ENCODE measurements at regions not wholly inside any gene's neighbourhood (a gene's known extent, or its start where the extent isn't known, plus 50 kb on each side); places are given as distances from the start of the nearest gene placed in this dataset.
A peak's percentile ranks its signal among the peaks of the same experiment; 100 is the strongest.
"Not testable (repeated sequence)": the region's sequence is repeated elsewhere in the genome, so short reads cannot be mapped to it uniquely, and the experiment has no call there.

- no peak overlapping the region for H3K4me3 Mint-ChIP-seq
- no peaks in the 10 kb centered on the region for H3K27me3 Mint-ChIP-seq
- no peaks in the 10 kb centered on the region for H3K36me3 Mint-ChIP-seq
- H3K9me3 Mint-ChIP-seq = no peaks in the 10 kb centered on the region
- H3K4me1 Mint-ChIP-seq (ENCODE audit: low read depth in 2 of 2) = peaks cover 8 to 46% of the 10 kb centered on the region in 2 donors
- H3K27ac Mint-ChIP-seq = peak overlapping the region; percentile 16 to 81
- DNase-seq (ENCODE audit: low spot score) (no peak), ATAC-seq (peak in 1 of 2 donors; percentile 56)
These were observed 82.8 kb downstream of the IGLL1 start for GRCh38 chr22:23497016-23497885.

- Mint-ChIP-seq H3K27me3 (no peaks in the 10 kb centered on the region), H3K36me3 (no peaks in the 10 kb centered on the region), H3K4me3 (no peak overlapping the region), H3K4me1 (ENCODE audit: low read depth in 2 of 2) (peaks cover 8 to 46% of the 10 kb centered on the region in 2 donors), H3K9me3 (no peaks in the 10 kb centered on the region), H3K27ac (peak overlapping the region; percentile 33 to 81)
- no peak for ATAC-seq
- no peak for DNase-seq (ENCODE audit: low spot score)
These were observed 83.7 kb downstream of the IGLL1 start for GRCh38 chr22:23496445-23496833.

- H3K4me3 Mint-ChIP-seq = peak overlapping the region; percentile 56
- peaks cover 8 to 43% of the 10 kb centered on the region in 2 donors for H3K4me1 Mint-ChIP-seq (ENCODE audit: low read depth in 2 of 2)
- H3K27ac Mint-ChIP-seq = peak overlapping the region; percentile 33 to 81
- no peaks in the 10 kb centered on the region for H3K9me3 Mint-ChIP-seq
- ATAC-seq = peak in 1 of 2 donors; percentile 46
- H3K27me3 Mint-ChIP-seq = no peaks in the 10 kb centered on the region
- no peak for DNase-seq (ENCODE audit: low spot score)
- no peaks in the 10 kb centered on the region for H3K36me3 Mint-ChIP-seq
These were observed 84.3 kb downstream of the IGLL1 start for GRCh38 chr22:23495614-23496444.

GRCh38 chr22:23494930-23495266 is 85.2 kb downstream of the IGLL1 start:
- no peaks in the 10 kb centered on the region for H3K27me3 Mint-ChIP-seq
- H3K4me3 Mint-ChIP-seq = no peak overlapping the region
- ATAC-seq (no peak), DNase-seq (ENCODE audit: low spot score) (no peak)
- H3K4me1 Mint-ChIP-seq (ENCODE audit: low read depth in 2 of 2) = peaks cover 8 to 40% of the 10 kb centered on the region in 2 donors
- no peaks in the 10 kb centered on the region for H3K9me3 Mint-ChIP-seq
- no peak overlapping the region for H3K27ac Mint-ChIP-seq
- no peaks in the 10 kb centered on the region for H3K36me3 Mint-ChIP-seq

- DNase-seq (ENCODE audit: low spot score) (no peak), ATAC-seq (peak in 1 of 2 donors; percentile 83)
- Mint-ChIP-seq H3K36me3 (no peaks in the 10 kb centered on the region), H3K4me1 (ENCODE audit: low read depth in 2 of 2) (peaks cover 0 to 4% of the 10 kb centered on the region in 2 donors), H3K27ac (no peak overlapping the region), H3K27me3 (peaks cover 2 to 21% of the 10 kb centered on the region in 2 donors), H3K9me3 (no peaks in the 10 kb centered on the region), H3K4me3 (no peak overlapping the region)
These were observed 94.6 kb downstream of the IGLL1 start for GRCh38 chr22:23485490-23485889.

GRCh38 chr22:23484651-23485050 is 95.4 kb downstream of the IGLL1 start:
- Mint-ChIP-seq H3K4me1 (ENCODE audit: low read depth in 2 of 2) (peaks cover 0 to 4% of the 10 kb centered on the region in 2 donors), H3K27ac (no peak overlapping the region)
- DNase-seq (ENCODE audit: low spot score) = no peak

GRCh38 chr22:23481369-23481768 is 98.7 kb downstream of the IGLL1 start:
- Mint-ChIP-seq H3K27ac (no peak overlapping the region), H3K4me1 (ENCODE audit: low read depth in 2 of 2) (peaks cover 4 to 8% of the 10 kb centered on the region in 2 donors), H3K36me3 (no peaks in the 10 kb centered on the region), H3K9me3 (no peaks in the 10 kb centered on the region), H3K4me3 (no peak overlapping the region), H3K27me3 (peaks cover 9 to 31% of the 10 kb centered on the region in 2 donors)
- ATAC-seq (no peak), DNase-seq (ENCODE audit: low spot score) (no peak)

More at GRCh38 chr22:23484651-23485050, 95.4 kb downstream of the IGLL1 start:
- no peak overlapping the region for H3K4me3 Mint-ChIP-seq
- H3K36me3 Mint-ChIP-seq = no peaks in the 10 kb centered on the region
- ATAC-seq = no peak
- H3K27me3 Mint-ChIP-seq = peaks cover 2 to 21% of the 10 kb centered on the region in 2 donors
- no peaks in the 10 kb centered on the region for H3K9me3 Mint-ChIP-seq

- Mint-ChIP-seq H3K4me3 (no peak overlapping the region), H3K36me3 (no peaks in the 10 kb centered on the region), H3K4me1 (ENCODE audit: low read depth in 2 of 2) (peaks cover 4 to 8% of the 10 kb centered on the region in 2 donors), H3K9me3 (no peaks in the 10 kb centered on the region), H3K27me3 (peaks cover 11 to 25% of the 10 kb centered on the region in 2 donors), H3K27ac (no peak overlapping the region)
- DNase-seq (ENCODE audit: low spot score) (no peak), ATAC-seq (no peak)
These were observed 101.9 kb downstream of the IGLL1 start for GRCh38 chr22:23478175-23478574.

GRCh38 chr22:23474531-23474930 is 105.6 kb downstream of the IGLL1 start:
- not testable (repeated sequence) for H3K4me1 Mint-ChIP-seq (ENCODE audit: low read depth in 2 of 2); H3K36me3 Mint-ChIP-seq; ATAC-seq; DNase-seq (ENCODE audit: low spot score); H3K9me3 Mint-ChIP-seq; H3K4me3 Mint-ChIP-seq; H3K27ac Mint-ChIP-seq
- H3K27me3 Mint-ChIP-seq = peaks cover 9 to 12% of the 10 kb centered on the region in 2 donors

- peaks cover 5% of the 10 kb centered on the region in 2 donors for H3K27me3 Mint-ChIP-seq
- no peak overlapping the region for H3K4me3 Mint-ChIP-seq
- no peak overlapping the region for H3K27ac Mint-ChIP-seq
- no peaks in the 10 kb centered on the region for H3K36me3 Mint-ChIP-seq
- no peaks in the 10 kb centered on the region for H3K9me3 Mint-ChIP-seq
- peaks cover 4 to 8% of the 10 kb centered on the region in 2 donors for H3K4me1 Mint-ChIP-seq (ENCODE audit: low read depth in 2 of 2)
- ATAC-seq (no peak), DNase-seq (ENCODE audit: low spot score) (no peak)
These were observed 106.2 kb downstream of the IGLL1 start for GRCh38 chr22:23473901-23474300.

GRCh38 chr22:23472376-23472775 is 107.7 kb downstream of the IGLL1 start:
- not testable (repeated sequence) for H3K36me3 Mint-ChIP-seq; DNase-seq (ENCODE audit: low spot score); H3K27ac Mint-ChIP-seq; H3K27me3 Mint-ChIP-seq; H3K9me3 Mint-ChIP-seq; H3K4me1 Mint-ChIP-seq (ENCODE audit: low read depth in 2 of 2); ATAC-seq; H3K4me3 Mint-ChIP-seq

GRCh38 chr22:23471698-23472097 is 108.4 kb downstream of the IGLL1 start:
- no peak for DNase-seq (ENCODE audit: low spot score)
- H3K27me3 Mint-ChIP-seq = peaks cover 0 to 2% of the 10 kb centered on the region in 2 donors
- no peaks in the 10 kb centered on the region for H3K36me3 Mint-ChIP-seq
- no peak for ATAC-seq
- no peaks in the 10 kb centered on the region for H3K4me1 Mint-ChIP-seq (ENCODE audit: low read depth in 2 of 2)
- no peak overlapping the region for H3K4me3 Mint-ChIP-seq
- H3K9me3 Mint-ChIP-seq = no peaks in the 10 kb centered on the region
- H3K27ac Mint-ChIP-seq = no peak overlapping the region

GRCh38 chr22:23470811-23471389 is 109.2 kb downstream of the IGLL1 start:
- H3K4me1 Mint-ChIP-seq (ENCODE audit: low read depth in 2 of 2) = no peaks in the 10 kb centered on the region
- no peak overlapping the region for H3K4me3 Mint-ChIP-seq
- no peak for ATAC-seq
- H3K9me3 Mint-ChIP-seq = no peaks in the 10 kb centered on the region
- no peak overlapping the region for H3K27ac Mint-ChIP-seq
- DNase-seq (ENCODE audit: low spot score) = no peak
- H3K27me3 Mint-ChIP-seq = peaks cover 0 to 2% of the 10 kb centered on the region in 2 donors
- H3K36me3 Mint-ChIP-seq = no peaks in the 10 kb centered on the region

All from natural killer cell treated with Interleukin-12 subunit alpha and Interleukin-12 subunit beta and Interleukin-15 and Interleukin-18, amount 100 ng/mL, for 72 hours (primary cell).